Gastroesophageal sphincter (tissue), 4 donors: ENCODE measurements at regions not wholly inside any gene's neighbourhood (a gene's known extent, or its start where the extent isn't known, plus 50 kb on each side); places are given as distances from the start of the nearest gene placed in this dataset.

Source experiments
- ATAC-seq: fragments of 150-250 bp; one replicate; pipeline ENCODE4 v1.9.1; 2016; ENCODE audit warnings: mild to moderate bottlenecking, moderate library complexity
- H3K27ac ChIP-seq, 4 donors: fragments of 200-600 bp; sonication (generic) in 3 of 4; 1 replicate in 3 of 4; 2 replicates in 1 of 4; pipeline ENCODE4 v1.5.1; 2016 to 2019
- H3K27me3 ChIP-seq: fragments of 200-600 bp; sonication (generic); one replicate; pipeline ENCODE4 v1.5.1; 2019
- H3K36me3 ChIP-seq, 2 donors: fragments of 200-600 bp; sonication (generic); one replicate each; pipeline ENCODE4 v1.5.1; 2019; ENCODE audit warnings: control low read depth in 1 of 2
- H3K4me1 ChIP-seq, 3 donors: fragments of 200-600 bp; sonication (generic); 1 replicate in 2 of 3; 2 replicates in 1 of 3; pipeline ENCODE4 v1.5.1; 2016 to 2019; ENCODE audit warnings: control low read depth in 2 of 3
- H3K4me3 ChIP-seq, 2 donors: fragments of 200-600 bp; sonication (generic); one replicate each; pipeline ENCODE4 v1.5.1; 2019; ENCODE audit warnings: mild to moderate bottlenecking in 1 of 2, moderate library complexity in 1 of 2
- H3K9me3 ChIP-seq, 3 donors: fragments of 200-600 bp; sonication (generic); one replicate each; pipeline ENCODE4 v1.5.1; 2017 to 2019; ENCODE audit warnings: control low read depth in 2 of 3
- EP300 ChIP-seq: sonication (generic); formaldehyde crosslinking; IDR thresholded peaks from one replicate; pipeline ENCODE4 v1.6.1; 2017; ENCODE audit warnings: antibody characterized with exemption, mild to moderate bottlenecking
- POLR2A ChIP-seq, 2 donors: fragments of 450-650 bp; IDR thresholded peaks; one replicate each; pipeline ENCODE4 v1.6.1; 2017; ENCODE audit warnings: antibody characterized with exemption in 2 of 2, mild to moderate bottlenecking in 2 of 2, moderate library complexity in 1 of 2
- POLR2AphosphoS5 ChIP-seq: sonication (generic); formaldehyde crosslinking; IDR thresholded peaks from one replicate; pipeline ENCODE4 v1.6.1; 2017; ENCODE audit warnings: antibody characterized with exemption
- WGBS, 2 donors: methylation state at CpG; one replicate each; pipeline ENCODE4 v1.1.5; 2018; ENCODE audit warnings: low coverage in 1 of 2; 5-methylcytosine and 5-hydroxymethylcytosine counted together
- TF ChIP-seq, protein P1 (sequence below), 4 experiments: fragments of 200-600 bp in 2 of 4; fragments of 450-650 bp in 2 of 4; sonication (generic) in 1 of 4; IDR thresholded peaks; one replicate each; pipeline ENCODE4 v1.5.1; 2017 to 2019; ENCODE audit warnings: antibody characterized with exemption in 4 of 4, mild to moderate bottlenecking in 2 of 4, moderate library complexity in 2 of 4

DNA sequence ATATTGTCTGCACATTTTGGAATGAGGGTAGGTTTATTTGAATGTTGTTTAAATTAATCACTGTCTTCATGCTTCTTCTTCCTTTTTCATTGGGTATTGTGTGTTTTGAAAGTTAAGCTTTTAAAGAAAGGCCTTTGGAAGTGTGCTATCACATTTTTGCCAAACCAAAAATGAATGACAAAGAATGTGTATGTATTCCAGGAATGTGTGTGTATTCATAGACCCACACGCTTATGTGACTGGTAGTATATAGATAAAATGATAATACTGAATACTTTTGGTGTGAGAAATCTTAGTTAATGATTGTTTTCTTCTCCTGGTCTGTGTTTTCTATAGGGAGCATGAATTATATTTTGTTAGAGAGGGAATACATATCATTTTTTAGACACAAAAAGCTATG lies 404.4 kb downstream of the TLL1 start:
- Histone ChIP-seq H3K4me3 (no peak overlapping the region), H3K4me1 (no peaks in the 10 kb centered on the region), H3K27me3 (no peaks in the 10 kb centered on the region), H3K27ac (no peak overlapping the region), H3K36me3 (no peaks in the 10 kb centered on the region), H3K9me3 (no peaks in the 10 kb centered on the region)
- ATAC-seq, result no peak
- WGBS, 2 donors, result 31 to 56% methylated on average over 1 of the region's 1 CpG
- TF ChIP-seq POLR2A (IDR thresholded peaks at IDR 0.05), result no peak
- TF ChIP-seq, protein P1, sequence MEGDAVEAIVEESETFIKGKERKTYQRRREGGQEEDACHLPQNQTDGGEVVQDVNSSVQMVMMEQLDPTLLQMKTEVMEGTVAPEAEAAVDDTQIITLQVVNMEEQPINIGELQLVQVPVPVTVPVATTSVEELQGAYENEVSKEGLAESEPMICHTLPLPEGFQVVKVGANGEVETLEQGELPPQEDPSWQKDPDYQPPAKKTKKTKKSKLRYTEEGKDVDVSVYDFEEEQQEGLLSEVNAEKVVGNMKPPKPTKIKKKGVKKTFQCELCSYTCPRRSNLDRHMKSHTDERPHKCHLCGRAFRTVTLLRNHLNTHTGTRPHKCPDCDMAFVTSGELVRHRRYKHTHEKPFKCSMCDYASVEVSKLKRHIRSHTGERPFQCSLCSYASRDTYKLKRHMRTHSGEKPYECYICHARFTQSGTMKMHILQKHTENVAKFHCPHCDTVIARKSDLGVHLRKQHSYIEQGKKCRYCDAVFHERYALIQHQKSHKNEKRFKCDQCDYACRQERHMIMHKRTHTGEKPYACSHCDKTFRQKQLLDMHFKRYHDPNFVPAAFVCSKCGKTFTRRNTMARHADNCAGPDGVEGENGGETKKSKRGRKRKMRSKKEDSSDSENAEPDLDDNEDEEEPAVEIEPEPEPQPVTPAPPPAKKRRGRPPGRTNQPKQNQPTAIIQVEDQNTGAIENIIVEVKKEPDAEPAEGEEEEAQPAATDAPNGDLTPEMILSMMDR (IDR thresholded peaks at IDR 0.05), result no peak
- no peak for TF ChIP-seq EP300
- TF ChIP-seq POLR2AphosphoS5, result no peak

DNA sequence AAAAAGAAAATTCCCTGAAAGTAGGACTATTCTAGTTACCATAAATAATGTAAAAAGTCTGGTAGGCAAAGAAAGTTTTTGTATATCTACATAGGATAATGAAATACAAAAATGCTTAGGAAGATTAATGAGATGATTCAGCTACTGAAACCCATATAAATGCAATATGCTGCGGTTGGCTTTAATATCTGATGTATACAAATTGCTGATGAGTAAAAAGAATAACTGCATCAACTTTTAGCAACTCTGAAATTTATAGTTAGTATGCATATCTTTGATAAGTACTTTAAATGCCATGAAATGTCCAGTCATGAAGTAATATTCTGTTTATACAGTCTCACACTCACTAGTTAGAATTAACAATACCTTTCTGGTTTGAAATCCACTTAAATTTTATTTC lies 404.8 kb downstream of the TLL1 start:
- no peak overlapping the region for H3K4me3 ChIP-seq
- no peaks in the 10 kb centered on the region for H3K9me3 ChIP-seq
- H3K4me1 ChIP-seq, result no peaks in the 10 kb centered on the region
- no peak overlapping the region for H3K27ac ChIP-seq
- no peak for ATAC-seq
- H3K36me3 ChIP-seq, result no peaks in the 10 kb centered on the region
- H3K27me3 ChIP-seq, result no peaks in the 10 kb centered on the region
- TF ChIP-seq POLR2AphosphoS5, result no peak
- no peak for TF ChIP-seq POLR2A (IDR thresholded peaks at IDR 0.05)
- TF ChIP-seq, protein P1 (IDR thresholded peaks at IDR 0.05), result no peak
- no peak for TF ChIP-seq EP300
- 27 to 50% methylated on average over 1 of the region's 1 CpG for WGBS, 2 donors

DNA sequence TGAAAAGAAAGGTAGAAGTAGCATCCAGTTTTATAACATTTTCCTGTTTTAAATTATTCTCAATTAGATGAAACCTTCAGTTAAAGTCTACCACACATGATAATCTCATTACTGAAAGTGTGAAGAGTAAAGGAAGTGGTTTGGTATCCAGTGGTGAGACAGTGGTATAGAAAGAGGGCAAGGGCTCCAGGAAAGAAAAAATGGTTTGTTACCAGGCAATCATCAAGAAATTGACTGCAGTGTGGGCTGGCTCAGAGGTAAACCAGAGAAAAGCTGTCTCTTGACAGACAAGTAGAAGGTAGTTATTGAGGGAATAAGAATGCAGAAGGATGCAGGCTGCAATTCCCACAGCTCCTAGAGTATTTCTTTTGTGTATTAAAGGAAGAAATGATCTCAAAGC lies 406.2 kb downstream of the TLL1 start:
- TF ChIP-seq, protein P1 (IDR thresholded peaks at IDR 0.05), result no peak
- TF ChIP-seq POLR2AphosphoS5 (no peak), EP300 (no peak), POLR2A (IDR thresholded peaks at IDR 0.05) (no peak)
- no peaks in the 10 kb centered on the region for H3K9me3 ChIP-seq
- no peaks in the 10 kb centered on the region for H3K36me3 ChIP-seq
- H3K4me1 ChIP-seq, result no peaks in the 10 kb centered on the region
- no peaks in the 10 kb centered on the region for H3K27me3 ChIP-seq
- no peak overlapping the region for H3K27ac ChIP-seq
- ATAC-seq, result no peak
- no peak overlapping the region for H3K4me3 ChIP-seq

- Histone ChIP-seq H3K4me3 (no peak overlapping the region), H3K9me3 (no peaks in the 10 kb centered on the region), H3K27ac (no peak overlapping the region), H3K4me1 (no peaks in the 10 kb centered on the region), H3K36me3 (no peaks in the 10 kb centered on the region), H3K27me3 (no peaks in the 10 kb centered on the region)
- no peak for TF ChIP-seq POLR2A (IDR thresholded peaks at IDR 0.05)
- TF ChIP-seq, protein P1 (IDR thresholded peaks at IDR 0.05), result no peak
- TF ChIP-seq POLR2AphosphoS5, result no peak
- TF ChIP-seq EP300, result no peak
- ATAC-seq, result no peak
- 45 to 67% methylated on average over 1 of the region's 1 CpG for WGBS, 2 donors
These were observed 407.6 kb downstream of the TLL1 start for GRCh38 chr4:166280642-166281041.

DNA sequence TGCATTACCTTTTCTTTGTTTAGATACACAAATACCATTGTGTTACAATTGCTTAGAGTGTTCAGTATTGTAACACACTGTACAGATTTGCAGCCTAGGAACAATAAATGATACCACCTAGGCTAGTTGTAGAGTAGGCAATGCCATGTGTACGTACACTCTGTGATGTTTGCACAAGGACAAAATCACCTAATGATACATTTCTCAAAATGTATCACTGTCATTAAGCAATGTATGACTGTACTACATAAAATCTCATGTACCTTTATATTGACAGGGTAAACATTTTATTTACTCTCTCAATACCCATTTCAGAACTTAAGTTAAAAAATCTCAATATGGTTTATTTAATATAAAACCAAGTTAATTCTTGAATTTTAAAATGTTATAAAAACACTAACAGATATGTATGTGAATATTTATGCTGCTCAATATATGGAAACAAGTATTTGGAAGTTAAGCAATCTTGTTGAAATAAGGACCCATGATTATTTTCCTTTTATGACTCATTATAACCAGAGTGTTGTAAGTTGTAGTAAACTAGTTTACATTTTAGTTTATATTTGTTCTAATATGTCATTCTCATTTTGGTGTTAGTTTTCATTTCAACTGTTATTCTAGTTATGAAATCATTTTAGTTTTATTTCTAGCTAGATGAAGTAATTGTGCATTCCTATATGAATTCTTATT lies 409.2 kb downstream of the TLL1 start:
- TF ChIP-seq EP300 (no peak), POLR2AphosphoS5 (no peak), POLR2A (IDR thresholded peaks at IDR 0.05) (no peak)
- TF ChIP-seq, protein P1 (IDR thresholded peaks at IDR 0.05), result no peak
- no peak for ATAC-seq
- Histone ChIP-seq H3K9me3 (no peaks in the 10 kb centered on the region), H3K4me3 (no peak overlapping the region), H3K27ac (no peak overlapping the region), H3K27me3 (no peaks in the 10 kb centered on the region), H3K4me1 (no peaks in the 10 kb centered on the region), H3K36me3 (no peaks in the 10 kb centered on the region)
- 0 to 58% methylated on average over 1 of the region's 1 CpG for WGBS, 2 donors
